ENCODE measurements at regions not wholly inside any gene's neighbourhood (a gene's known extent, or its start where the extent isn't known, plus 50 kb on each side); places are given as distances from the start of the nearest gene placed in this dataset.

DNA sequence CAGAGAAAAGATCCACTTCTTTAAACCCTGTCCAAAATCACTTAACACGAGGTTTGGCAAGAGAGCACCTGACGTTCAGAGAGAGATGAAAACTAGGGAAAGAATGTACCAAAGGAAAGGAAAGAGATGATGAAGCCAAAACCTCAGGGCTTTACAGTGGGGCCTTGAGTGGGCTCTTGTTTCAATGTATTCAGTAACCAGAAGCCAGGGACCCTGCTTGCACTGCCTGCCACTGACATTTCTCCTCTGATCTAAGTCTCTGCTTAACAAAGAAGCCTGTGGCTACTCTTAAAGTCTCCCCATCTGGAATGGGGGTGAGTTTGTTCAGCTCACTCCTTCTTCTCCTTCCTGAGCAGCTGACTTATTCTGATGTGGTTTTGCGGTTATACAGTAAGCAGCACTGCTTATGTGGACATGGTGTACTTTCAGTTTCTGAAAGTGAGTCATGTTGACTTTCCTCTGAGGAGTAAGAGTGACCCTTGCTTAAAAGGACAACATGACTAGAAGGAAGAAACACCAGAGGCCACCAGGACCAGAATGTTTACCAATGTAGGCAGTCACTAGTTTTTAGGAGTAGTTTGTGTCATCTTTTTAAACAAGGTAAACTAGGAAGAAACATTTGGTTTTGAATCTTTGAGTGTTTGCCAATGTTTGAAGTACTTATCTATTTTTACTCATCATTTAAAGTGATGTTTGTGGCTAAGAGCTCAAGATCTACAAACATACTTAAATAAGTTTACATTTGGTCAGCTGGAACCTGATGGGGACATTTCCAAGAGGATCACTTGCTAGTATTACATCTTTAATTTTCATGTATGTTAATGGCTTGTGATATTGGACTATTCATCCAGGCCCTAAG lies 87.4 kb downstream of the FASLG start:
- Histone ChIP-seq H3K4me3 (ENCODE audit: low read length) (no peak overlapping the region), H3K4me2 (ENCODE audit: low read depth, low read length) (peak overlapping the region; percentile 38), H3K36me3 (replicated peaks; ENCODE audit: insufficient read depth, low read length) (no peaks in the 10 kb centered on the region), H3K9me3 (replicated peaks; ENCODE audit: insufficient read depth, low read length) (no peaks in the 10 kb centered on the region), H3K9me2 (replicated peaks; ENCODE audit: insufficient read depth, low read length) (no peaks in the 10 kb centered on the region), H4K20me1 (ENCODE audit: insufficient read depth, low read length) (peaks cover 7% of the 10 kb centered on the region), H3K27me3 (replicated peaks; ENCODE audit: insufficient read depth, low read length) (peaks cover 91% of the 10 kb centered on the region), H2AFZ (ENCODE audit: low read length) (no peak overlapping the region), H3K4me1 (ENCODE audit: low read length) (peaks cover 19% of the 10 kb centered on the region), H3F3A (ENCODE audit: insufficient read depth, low read length) (peaks cover 18% of the 10 kb centered on the region), H3K9ac (ENCODE audit: low read length) (no peak overlapping the region), H3K27ac (ENCODE audit: low read length) (no peak overlapping the region), H3K79me2 (ENCODE audit: low read length) (no peaks in the 10 kb centered on the region)
- no peak for TF ChIP-seq EZH2 (optimal IDR thresholded peaks at IDR 0.05; ENCODE audit: low read depth, low read length)
- TF ChIP-seq EZH2phosphoT487 (IDR thresholded peaks at IDR 0.05; ENCODE audit: low read length) = peak; percentile 100
- no peak for TF ChIP-seq CTCF (IDR thresholded peaks at IDR 0.05; ENCODE audit: low read length)
- DNase-seq = peak; percentile 99

- Histone ChIP-seq H3K9ac (ENCODE audit: low read length) (no peak overlapping the region), H3K79me2 (ENCODE audit: low read length) (no peaks in the 10 kb centered on the region), H2AFZ (ENCODE audit: low read length) (no peak overlapping the region), H3K4me1 (ENCODE audit: low read length) (peaks cover 19% of the 10 kb centered on the region), H3K4me2 (ENCODE audit: low read depth, low read length) (no peak overlapping the region), H3K9me3 (replicated peaks; ENCODE audit: insufficient read depth, low read length) (no peaks in the 10 kb centered on the region), H3K27ac (ENCODE audit: low read length) (no peak overlapping the region), H3K4me3 (ENCODE audit: low read length) (no peak overlapping the region), H3K36me3 (replicated peaks; ENCODE audit: insufficient read depth, low read length) (no peaks in the 10 kb centered on the region), H3F3A (ENCODE audit: insufficient read depth, low read length) (peaks cover 18% of the 10 kb centered on the region), H3K27me3 (replicated peaks; ENCODE audit: insufficient read depth, low read length) (peaks cover 92% of the 10 kb centered on the region), H3K9me2 (replicated peaks; ENCODE audit: insufficient read depth, low read length) (no peaks in the 10 kb centered on the region), H4K20me1 (ENCODE audit: insufficient read depth, low read length) (peaks cover 7% of the 10 kb centered on the region)
- no peak for TF ChIP-seq EZH2phosphoT487 (IDR thresholded peaks at IDR 0.05; ENCODE audit: low read length)
- TF ChIP-seq CTCF (IDR thresholded peaks at IDR 0.05; ENCODE audit: low read length) = no peak
- no peak for TF ChIP-seq EZH2 (optimal IDR thresholded peaks at IDR 0.05; ENCODE audit: low read depth, low read length)
- no peak for DNase-seq
Measured at GRCh38 chr1:172748201-172748600, 89.3 kb downstream of the FASLG start.

- H3K27ac ChIP-seq (ENCODE audit: low read length) = no peak overlapping the region
- no peak overlapping the region for H2AFZ ChIP-seq (ENCODE audit: low read length)
- peaks cover 4% of the 10 kb centered on the region for H3K4me1 ChIP-seq (ENCODE audit: low read length)
- TF ChIP-seq CTCF (IDR thresholded peaks at IDR 0.05; ENCODE audit: low read length) (no peak), EZH2 (optimal IDR thresholded peaks at IDR 0.05; ENCODE audit: low read depth, low read length) (no peak), EZH2phosphoT487 (IDR thresholded peaks at IDR 0.05; ENCODE audit: low read length) (no peak)
- no peaks in the 10 kb centered on the region for H3K79me2 ChIP-seq (ENCODE audit: low read length)
- no peaks in the 10 kb centered on the region for H3K9me2 ChIP-seq (replicated peaks; ENCODE audit: insufficient read depth, low read length)
- no peaks in the 10 kb centered on the region for H3K36me3 ChIP-seq (replicated peaks; ENCODE audit: insufficient read depth, low read length)
- H3K9me3 ChIP-seq (replicated peaks; ENCODE audit: insufficient read depth, low read length) = no peaks in the 10 kb centered on the region
- H3K27me3 ChIP-seq (replicated peaks; ENCODE audit: insufficient read depth, low read length) = peaks cover 95% of the 10 kb centered on the region
- H3K4me2 ChIP-seq (ENCODE audit: low read depth, low read length) = no peak overlapping the region
- H3K4me3 ChIP-seq (ENCODE audit: low read length) = no peak overlapping the region
- no peak for DNase-seq
- 0 out of 2 replicates have a peak, but pooled peaks cover 3% of the 10 kb centered on the region for H3F3A ChIP-seq (ENCODE audit: insufficient read depth, low read length)
- H4K20me1 ChIP-seq (ENCODE audit: insufficient read depth, low read length) = no peaks in the 10 kb centered on the region
- no peak overlapping the region for H3K9ac ChIP-seq (ENCODE audit: low read length)
Measured at GRCh38 chr1:172751683-172752082, 92.8 kb downstream of the FASLG start.

All from MM.1S (cell line).